ENCODE measurements at regions not wholly inside any gene's neighbourhood (a gene's known extent, or its start where the extent isn't known, plus 50 kb on each side); places are given as distances from the start of the nearest gene placed in this dataset.

GRCh38 chr3:144361002-144361401 lies 389.4 kb downstream of the DIPK2A start:
- TF ChIP-seq, protein P1, sequence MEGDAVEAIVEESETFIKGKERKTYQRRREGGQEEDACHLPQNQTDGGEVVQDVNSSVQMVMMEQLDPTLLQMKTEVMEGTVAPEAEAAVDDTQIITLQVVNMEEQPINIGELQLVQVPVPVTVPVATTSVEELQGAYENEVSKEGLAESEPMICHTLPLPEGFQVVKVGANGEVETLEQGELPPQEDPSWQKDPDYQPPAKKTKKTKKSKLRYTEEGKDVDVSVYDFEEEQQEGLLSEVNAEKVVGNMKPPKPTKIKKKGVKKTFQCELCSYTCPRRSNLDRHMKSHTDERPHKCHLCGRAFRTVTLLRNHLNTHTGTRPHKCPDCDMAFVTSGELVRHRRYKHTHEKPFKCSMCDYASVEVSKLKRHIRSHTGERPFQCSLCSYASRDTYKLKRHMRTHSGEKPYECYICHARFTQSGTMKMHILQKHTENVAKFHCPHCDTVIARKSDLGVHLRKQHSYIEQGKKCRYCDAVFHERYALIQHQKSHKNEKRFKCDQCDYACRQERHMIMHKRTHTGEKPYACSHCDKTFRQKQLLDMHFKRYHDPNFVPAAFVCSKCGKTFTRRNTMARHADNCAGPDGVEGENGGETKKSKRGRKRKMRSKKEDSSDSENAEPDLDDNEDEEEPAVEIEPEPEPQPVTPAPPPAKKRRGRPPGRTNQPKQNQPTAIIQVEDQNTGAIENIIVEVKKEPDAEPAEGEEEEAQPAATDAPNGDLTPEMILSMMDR (IDR thresholded peaks at IDR 0.05) = no peak
- TF ChIP-seq ZFX (IDR thresholded peaks at IDR 0.05; ENCODE audit: borderline replicate concordance) = no peak

All from 22Rv1 (cell line).